ENCODE measurements at regions not wholly inside any gene's neighbourhood (a gene's known extent, or its start where the extent isn't known, plus 50 kb on each side); places are given as distances from the start of the nearest gene placed in this dataset.

DNA sequence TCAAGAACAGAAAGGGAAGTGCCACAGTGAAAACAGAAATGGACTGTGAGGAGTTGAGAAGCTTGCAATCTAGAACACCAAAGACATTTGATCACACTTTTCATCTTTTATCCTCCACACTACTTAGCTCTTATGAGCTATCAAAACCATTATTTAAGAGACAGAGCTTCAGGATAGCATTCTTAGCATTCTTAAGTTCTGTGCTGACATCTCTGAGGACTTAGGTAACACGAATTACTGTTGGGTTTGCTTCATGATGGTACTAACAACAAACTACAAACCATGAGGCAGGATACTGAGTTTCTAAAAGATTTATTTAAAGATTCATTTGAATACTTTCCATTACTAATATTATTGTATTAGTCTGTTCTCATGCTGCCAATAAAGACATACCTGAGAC, 1038.6 kb downstream of the TUSC7 start (continued):
- TF ChIP-seq ZNF143 (CRISPR knock-in tag; IDR thresholded peaks at IDR 0.05), result no peak
- TF ChIP-seq, protein P1, sequence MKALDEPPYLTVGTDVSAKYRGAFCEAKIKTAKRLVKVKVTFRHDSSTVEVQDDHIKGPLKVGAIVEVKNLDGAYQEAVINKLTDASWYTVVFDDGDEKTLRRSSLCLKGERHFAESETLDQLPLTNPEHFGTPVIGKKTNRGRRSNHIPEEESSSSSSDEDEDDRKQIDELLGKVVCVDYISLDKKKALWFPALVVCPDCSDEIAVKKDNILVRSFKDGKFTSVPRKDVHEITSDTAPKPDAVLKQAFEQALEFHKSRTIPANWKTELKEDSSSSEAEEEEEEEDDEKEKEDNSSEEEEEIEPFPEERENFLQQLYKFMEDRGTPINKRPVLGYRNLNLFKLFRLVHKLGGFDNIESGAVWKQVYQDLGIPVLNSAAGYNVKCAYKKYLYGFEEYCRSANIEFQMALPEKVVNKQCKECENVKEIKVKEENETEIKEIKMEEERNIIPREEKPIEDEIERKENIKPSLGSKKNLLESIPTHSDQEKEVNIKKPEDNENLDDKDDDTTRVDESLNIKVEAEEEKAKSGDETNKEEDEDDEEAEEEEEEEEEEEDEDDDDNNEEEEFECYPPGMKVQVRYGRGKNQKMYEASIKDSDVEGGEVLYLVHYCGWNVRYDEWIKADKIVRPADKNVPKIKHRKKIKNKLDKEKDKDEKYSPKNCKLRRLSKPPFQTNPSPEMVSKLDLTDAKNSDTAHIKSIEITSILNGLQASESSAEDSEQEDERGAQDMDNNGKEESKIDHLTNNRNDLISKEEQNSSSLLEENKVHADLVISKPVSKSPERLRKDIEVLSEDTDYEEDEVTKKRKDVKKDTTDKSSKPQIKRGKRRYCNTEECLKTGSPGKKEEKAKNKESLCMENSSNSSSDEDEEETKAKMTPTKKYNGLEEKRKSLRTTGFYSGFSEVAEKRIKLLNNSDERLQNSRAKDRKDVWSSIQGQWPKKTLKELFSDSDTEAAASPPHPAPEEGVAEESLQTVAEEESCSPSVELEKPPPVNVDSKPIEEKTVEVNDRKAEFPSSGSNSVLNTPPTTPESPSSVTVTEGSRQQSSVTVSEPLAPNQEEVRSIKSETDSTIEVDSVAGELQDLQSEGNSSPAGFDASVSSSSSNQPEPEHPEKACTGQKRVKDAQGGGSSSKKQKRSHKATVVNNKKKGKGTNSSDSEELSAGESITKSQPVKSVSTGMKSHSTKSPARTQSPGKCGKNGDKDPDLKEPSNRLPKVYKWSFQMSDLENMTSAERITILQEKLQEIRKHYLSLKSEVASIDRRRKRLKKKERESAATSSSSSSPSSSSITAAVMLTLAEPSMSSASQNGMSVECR (CRISPR knock-in tag; IDR thresholded peaks at IDR 0.05), result no peak
- TF ChIP-seq CBX1 (IDR thresholded peaks at IDR 0.05; ENCODE audit: low read depth), result no peak
- TF ChIP-seq NFIC (IDR thresholded peaks at IDR 0.05), result no peak
- no peak for TF ChIP-seq ZNF133 (CRISPR knock-in tag; IDR thresholded peaks at IDR 0.05)
- TF ChIP-seq SRF (CRISPR knock-in tag; IDR thresholded peaks at IDR 0.05), result no peak
- TF ChIP-seq, protein P2, sequence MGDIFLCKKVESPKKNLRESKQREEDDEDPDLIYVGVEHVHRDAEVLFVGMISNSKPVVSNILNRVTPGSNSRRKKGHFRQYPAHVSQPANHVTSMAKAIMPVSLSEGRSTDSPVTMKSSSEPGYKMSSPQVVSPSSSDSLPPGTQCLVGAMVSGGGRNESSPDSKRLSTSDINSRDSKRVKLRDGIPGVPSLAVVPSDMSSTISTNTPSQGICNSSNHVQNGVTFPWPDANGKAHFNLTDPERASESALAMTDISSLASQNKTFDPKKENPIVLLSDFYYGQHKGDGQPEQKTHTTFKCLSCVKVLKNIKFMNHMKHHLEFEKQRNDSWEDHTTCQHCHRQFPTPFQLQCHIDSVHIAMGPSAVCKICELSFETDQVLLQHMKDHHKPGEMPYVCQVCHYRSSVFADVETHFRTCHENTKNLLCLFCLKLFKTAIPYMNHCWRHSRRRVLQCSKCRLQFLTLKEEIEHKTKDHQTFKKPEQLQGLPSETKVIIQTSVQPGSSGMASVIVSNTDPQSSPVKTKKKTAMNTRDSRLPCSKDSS (IDR thresholded peaks at IDR 0.05; ENCODE audit: low read depth, partially characterized antibody), result no peak
- TF ChIP-seq SNRNP70 (optimal IDR thresholded peaks at IDR 0.05; ENCODE audit: low read depth, low read length), result no peak
- TF ChIP-seq SNAPC5 (CRISPR knock-in tag; IDR thresholded peaks at IDR 0.05), result no peak

All from K562 (cell line).